Nephron (organoid): ENCODE measurements at regions not wholly inside any gene's neighbourhood (a gene's known extent, or its start where the extent isn't known, plus 50 kb on each side); places are given as distances from the start of the nearest gene placed in this dataset.
A peak's percentile ranks its signal among the peaks of the same experiment; 100 is the strongest.
"Not testable (repeated sequence)": the region's sequence is repeated elsewhere in the genome, so short reads cannot be mapped to it uniquely, and the experiment has no call there.

Source experiments
- H3K27ac Mint-ChIP-seq, 3 experiments: 2 replicates each; pipeline ENCODE4 v1.8.0; 2020; ENCODE audit warnings: mixed read lengths in 3 of 3, mild to moderate bottlenecking in 2 of 3, moderate library complexity in 1 of 3
- H3K27me3 Mint-ChIP-seq: 2 replicates; pipeline ENCODE4 v1.8.0; 2021; ENCODE audit warnings: low read depth, mild to moderate bottlenecking, moderate library complexity, mixed read lengths
- H3K36me3 Mint-ChIP-seq: 2 replicates; pipeline ENCODE4 v1.8.0; 2020; ENCODE audit warnings: low read depth, mixed read lengths
- H3K4me1 Mint-ChIP-seq: 2 replicates; pipeline ENCODE4 v1.8.0; 2020; ENCODE audit warnings: mixed read lengths
- H3K4me3 Mint-ChIP-seq, 3 experiments: 2 replicates each; pipeline ENCODE4 v1.8.0; 2020; ENCODE audit warnings: mild to moderate bottlenecking in 3 of 3, mixed read lengths in 3 of 3, moderate library complexity in 2 of 3
- H3K9me3 Mint-ChIP-seq: 2 replicates; pipeline ENCODE4 v1.8.0; 2020; ENCODE audit warnings: mixed read lengths
- TF ChIP-seq, protein P1 (sequence below), 3 experiments: fragments of 200-600 bp; sonication (generic); IDR thresholded peaks; one replicate each; pipeline ENCODE4 v1.5.0; 2021; ENCODE audit warnings: antibody characterized with exemption in 3 of 3; ENCODE audit not compliant: unreplicated experiment in 3 of 3

DNA sequence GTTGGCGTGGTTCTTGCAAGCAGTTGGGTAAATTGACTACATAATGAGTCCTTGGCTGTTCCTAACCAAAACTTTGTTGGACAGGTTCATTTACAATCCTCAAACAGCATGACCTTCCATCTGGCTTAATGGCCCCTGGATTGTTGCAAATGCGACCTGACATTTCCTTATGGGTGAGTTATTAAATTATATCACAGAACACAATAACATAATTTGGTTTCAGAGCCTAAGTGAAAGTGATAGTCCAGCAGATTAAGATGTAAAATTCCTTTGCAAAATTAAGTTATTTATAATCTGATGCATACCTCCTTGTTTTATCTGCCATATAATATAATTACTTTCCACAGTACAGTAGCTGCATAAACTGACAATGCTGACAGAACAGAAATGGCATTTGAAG is 224.4 kb downstream of the TUSC1 start:
- Mint-ChIP-seq H3K4me1 (no peaks in the 10 kb centered on the region), H3K27me3 (no peaks in the 10 kb centered on the region), H3K27ac (no peak overlapping the region), H3K4me3 (no peak overlapping the region), H3K36me3 (no peaks in the 10 kb centered on the region), H3K9me3 (no peaks in the 10 kb centered on the region)
- TF ChIP-seq, protein P1, sequence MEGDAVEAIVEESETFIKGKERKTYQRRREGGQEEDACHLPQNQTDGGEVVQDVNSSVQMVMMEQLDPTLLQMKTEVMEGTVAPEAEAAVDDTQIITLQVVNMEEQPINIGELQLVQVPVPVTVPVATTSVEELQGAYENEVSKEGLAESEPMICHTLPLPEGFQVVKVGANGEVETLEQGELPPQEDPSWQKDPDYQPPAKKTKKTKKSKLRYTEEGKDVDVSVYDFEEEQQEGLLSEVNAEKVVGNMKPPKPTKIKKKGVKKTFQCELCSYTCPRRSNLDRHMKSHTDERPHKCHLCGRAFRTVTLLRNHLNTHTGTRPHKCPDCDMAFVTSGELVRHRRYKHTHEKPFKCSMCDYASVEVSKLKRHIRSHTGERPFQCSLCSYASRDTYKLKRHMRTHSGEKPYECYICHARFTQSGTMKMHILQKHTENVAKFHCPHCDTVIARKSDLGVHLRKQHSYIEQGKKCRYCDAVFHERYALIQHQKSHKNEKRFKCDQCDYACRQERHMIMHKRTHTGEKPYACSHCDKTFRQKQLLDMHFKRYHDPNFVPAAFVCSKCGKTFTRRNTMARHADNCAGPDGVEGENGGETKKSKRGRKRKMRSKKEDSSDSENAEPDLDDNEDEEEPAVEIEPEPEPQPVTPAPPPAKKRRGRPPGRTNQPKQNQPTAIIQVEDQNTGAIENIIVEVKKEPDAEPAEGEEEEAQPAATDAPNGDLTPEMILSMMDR (IDR thresholded peaks at IDR 0.05; ENCODE audit: unreplicated experiment in 3 of 3), result no peak

DNA sequence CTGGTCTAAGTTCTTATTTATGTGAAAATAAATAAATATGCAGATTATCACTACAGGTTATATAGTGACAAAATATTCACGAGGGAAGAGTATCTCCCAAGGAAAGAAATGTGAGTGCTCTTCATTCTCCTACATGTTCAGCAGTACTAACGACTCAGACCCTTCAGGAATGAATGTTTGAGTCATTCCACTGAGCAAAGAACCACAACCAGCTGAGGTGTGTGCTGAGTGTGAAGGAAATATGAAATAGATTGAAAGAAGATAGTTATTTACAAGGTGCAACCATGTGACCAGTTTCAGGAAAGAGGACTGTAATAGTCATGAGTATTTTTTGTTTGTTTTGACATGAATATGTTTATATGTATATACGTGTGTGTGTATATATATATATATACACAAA is 228.7 kb downstream of the TUSC1 start:
- H3K27ac Mint-ChIP-seq, result no peak overlapping the region
- TF ChIP-seq, protein P1 (IDR thresholded peaks at IDR 0.05; ENCODE audit: unreplicated experiment in 3 of 3), result no peak

DNA sequence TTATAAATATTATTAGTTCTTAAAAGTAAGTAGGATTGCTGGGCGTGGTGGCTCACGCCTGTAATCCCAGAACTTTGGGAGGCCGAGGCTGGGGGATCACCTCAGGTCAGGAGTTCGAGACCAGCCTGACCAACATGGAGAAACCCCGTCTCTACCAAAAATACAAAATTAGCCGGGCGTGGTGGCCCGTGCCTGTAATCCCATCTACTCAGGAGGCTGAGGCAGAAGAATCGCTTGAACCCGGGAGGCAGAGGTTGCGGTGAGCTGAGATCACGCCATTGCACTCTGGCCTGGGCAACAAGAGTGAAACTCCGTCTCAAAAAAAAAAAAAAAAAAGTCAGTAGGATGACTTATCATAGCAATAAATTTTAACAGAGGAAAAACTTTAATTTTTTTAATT is 232.5 kb downstream of the TUSC1 start:
- not testable (repeated sequence) for H3K36me3 Mint-ChIP-seq, H3K4me3 Mint-ChIP-seq, H3K27ac Mint-ChIP-seq, H3K9me3 Mint-ChIP-seq, H3K27me3 Mint-ChIP-seq
- peaks cover 14% of the 10 kb centered on the region for H3K4me1 Mint-ChIP-seq

More for the DNA sequence above, 228.7 kb downstream of the TUSC1 start:
- no peaks in the 10 kb centered on the region for H3K9me3 Mint-ChIP-seq
- no peak overlapping the region for H3K4me3 Mint-ChIP-seq
- no peaks in the 10 kb centered on the region for H3K27me3 Mint-ChIP-seq
- no peaks in the 10 kb centered on the region for H3K36me3 Mint-ChIP-seq
- no peaks in the 10 kb centered on the region for H3K4me1 Mint-ChIP-seq

DNA sequence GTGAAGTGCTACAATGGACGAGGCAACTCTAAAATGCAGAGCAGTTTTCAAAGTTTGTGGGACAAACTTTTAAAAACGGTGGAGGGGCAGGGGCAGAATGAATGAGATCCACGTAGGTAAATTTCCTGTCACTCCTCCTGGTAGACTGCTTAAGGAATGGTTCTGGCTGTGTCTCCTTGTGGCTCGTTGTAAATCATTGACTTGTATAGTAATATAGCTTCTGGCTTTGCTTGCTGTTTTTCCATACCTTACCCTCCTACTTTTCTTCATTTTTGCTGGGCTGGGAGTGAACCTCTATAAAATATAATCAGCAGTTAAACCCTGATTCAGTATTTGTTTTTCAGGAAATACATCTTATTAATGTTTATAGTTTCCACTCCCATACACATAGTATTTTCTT is 235.7 kb downstream of the TUSC1 start:
- Mint-ChIP-seq H3K36me3 (no peaks in the 10 kb centered on the region), H3K27ac (peak overlapping the region; percentile 45 to 78 (median 58)), H3K4me3 (no peak overlapping the region), H3K4me1 (peaks cover 14% of the 10 kb centered on the region), H3K27me3 (no peaks in the 10 kb centered on the region), H3K9me3 (no peaks in the 10 kb centered on the region)
- TF ChIP-seq, protein P1 (IDR thresholded peaks at IDR 0.05; ENCODE audit: unreplicated experiment in 3 of 3), result no peak

DNA sequence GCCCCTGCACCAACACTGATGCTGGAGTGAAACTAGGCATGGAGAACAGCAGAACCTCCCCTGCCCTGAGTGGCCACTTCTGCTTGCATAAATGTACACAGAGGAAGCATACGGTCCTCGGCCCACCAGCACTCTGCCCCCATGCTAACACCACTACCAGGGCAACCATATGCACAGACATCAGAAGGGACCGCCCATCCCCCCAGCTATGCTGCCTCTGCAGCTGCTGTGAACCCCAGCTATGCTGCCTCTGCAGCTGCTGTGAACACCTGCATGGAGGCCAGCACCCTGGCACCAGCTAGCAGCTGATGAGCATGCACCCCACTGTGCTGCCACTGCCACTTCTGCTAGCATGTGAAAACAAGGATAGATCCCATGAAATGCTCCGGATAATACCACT is 250.3 kb downstream of the TUSC1 start:
- H3K4me3 Mint-ChIP-seq, result no peak overlapping the region
- TF ChIP-seq, protein P1 (IDR thresholded peaks at IDR 0.05; ENCODE audit: unreplicated experiment in 3 of 3), result no peak
- H3K27me3 Mint-ChIP-seq, result no peaks in the 10 kb centered on the region
- no peaks in the 10 kb centered on the region for H3K4me1 Mint-ChIP-seq
- H3K27ac Mint-ChIP-seq, result no peak overlapping the region
- peaks cover 40% of the 10 kb centered on the region for H3K9me3 Mint-ChIP-seq
- peaks cover 21% of the 10 kb centered on the region for H3K36me3 Mint-ChIP-seq

DNA sequence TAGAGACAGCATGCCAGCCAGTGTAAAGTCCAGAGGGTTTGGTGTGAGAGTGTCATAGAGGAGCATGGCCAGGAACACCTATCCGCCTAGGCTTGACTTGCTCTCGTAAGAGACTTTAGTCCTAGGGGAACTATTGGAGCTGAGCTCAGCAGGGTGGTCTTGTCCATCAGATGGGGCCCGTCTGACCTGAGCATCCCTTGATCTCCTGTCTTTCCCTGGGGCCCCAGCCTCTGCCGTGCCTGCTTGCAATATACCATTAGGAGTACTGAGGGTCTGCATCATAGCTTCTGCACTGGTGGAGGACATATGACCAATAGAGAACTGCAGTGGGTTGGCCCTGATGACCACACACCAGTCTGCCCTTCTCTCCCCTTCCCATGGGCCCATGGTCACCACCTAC is 251.0 kb downstream of the TUSC1 start:
- Mint-ChIP-seq H3K9me3 (peaks cover 40% of the 10 kb centered on the region), H3K4me3 (no peak overlapping the region), H3K36me3 (peaks cover 21% of the 10 kb centered on the region), H3K4me1 (no peaks in the 10 kb centered on the region), H3K27ac (no peak overlapping the region), H3K27me3 (no peaks in the 10 kb centered on the region)
- TF ChIP-seq, protein P1 (IDR thresholded peaks at IDR 0.05; ENCODE audit: unreplicated experiment in 3 of 3), result no peak
